Gastrocnemius medialis (tissue), 4 donors: ENCODE measurements at regions not wholly inside any gene's neighbourhood (a gene's known extent, or its start where the extent isn't known, plus 50 kb on each side); places are given as distances from the start of the nearest gene placed in this dataset.

ENCODE experiments used
- CTCF ChIP-seq, 5 experiments: fragments of 450-650 bp in 3 of 5; fragments of 200-600 bp in 2 of 5; sonication (generic) in 2 of 5; IDR thresholded peaks in 4 of 5; conservative IDR thresholded peaks in 1 of 5; 1 replicate in 4 of 5; 2 replicates in 1 of 5; pipeline ENCODE4 v1.5.1; 2016 to 2019; ENCODE audit warnings: antibody characterized with exemption in 5 of 5, mild to moderate bottlenecking in 3 of 5, moderate library complexity in 3 of 5
- POLR2A ChIP-seq, 2 donors: fragments of 450-650 bp; IDR thresholded peaks; one replicate each; pipeline ENCODE4 v1.6.1; 2017; ENCODE audit warnings: antibody characterized with exemption in 2 of 2, mild to moderate bottlenecking in 2 of 2, moderate library complexity in 2 of 2

GRCh38 chr1:172955161-172955815 lies 95.5 kb downstream of the TNFSF18 start:
- TF ChIP-seq CTCF (IDR thresholded peaks at IDR 0.05 in 4 of 5, conservative IDR thresholded peaks at IDR 0.05 in 1 of 5) (no peak), POLR2A (IDR thresholded peaks at IDR 0.05) (no peak)
